Thymus (tissue), 11 donors: ENCODE measurements at regions not wholly inside any gene's neighbourhood (a gene's known extent, or its start where the extent isn't known, plus 50 kb on each side); places are given as distances from the start of the nearest gene placed in this dataset.

ENCODE experiments used
- DNase-seq, 9 donors: peaks; one replicate each; pipeline ENCODE4 v3.0.0-alpha.2; 2013; ENCODE audit warnings: low spot score in 9 of 9, low read depth in 6 of 9, missing footprints in 1 of 9
- H3K27ac ChIP-seq, 2 donors: one replicate each; pipeline ENCODE4 v1.5.1; 2013; ENCODE audit warnings: control low read depth in 1 of 2, low read depth in 1 of 2, low read length in 1 of 2, mild to moderate bottlenecking in 1 of 2, moderate library complexity in 1 of 2
- H3K27me3 ChIP-seq, 2 donors: one replicate each; pipeline ENCODE4 v1.5.1; 2013; ENCODE audit warnings: low read length in 1 of 2; ENCODE audit not compliant: control insufficient read depth in 2 of 2, insufficient read depth in 1 of 2
- H3K36me3 ChIP-seq, 2 donors: one replicate each; pipeline ENCODE4 v1.5.1; 2013; ENCODE audit warnings: low read length in 1 of 2, mild to moderate bottlenecking in 1 of 2, moderate library complexity in 1 of 2; ENCODE audit not compliant: control insufficient read depth in 2 of 2, insufficient read depth in 2 of 2
- H3K4me1 ChIP-seq, 2 donors: one replicate each; pipeline ENCODE4 v1.5.1; 2013; ENCODE audit warnings: low read length in 2 of 2; ENCODE audit not compliant: control insufficient read depth in 2 of 2, insufficient read depth in 2 of 2
- H3K4me3 ChIP-seq, 2 donors: one replicate each; pipeline ENCODE4 v1.5.1; 2013; ENCODE audit warnings: low read length in 2 of 2, control low read depth in 1 of 2, mild to moderate bottlenecking in 1 of 2
- H3K9me3 ChIP-seq, 2 donors: one replicate each; pipeline ENCODE4 v1.5.1; 2013; ENCODE audit warnings: low read length in 1 of 2, mild to moderate bottlenecking in 1 of 2; ENCODE audit not compliant: control insufficient read depth in 2 of 2, insufficient read depth in 1 of 2
- WGBS: extraction: QIAGEN DNeasy Blood & Tissue Kit; methylation state at CpG from one replicate; pipeline ENCODE4 v1.1.7; 2013; 5-methylcytosine and 5-hydroxymethylcytosine counted together
- donor health status: healthy.

- Histone ChIP-seq H3K27ac (no peak overlapping the region), H3K4me3 (no peak overlapping the region), H3K36me3 (no peaks in the 10 kb centered on the region), H3K4me1 (no peaks in the 10 kb centered on the region), H3K27me3 (no peaks in the 10 kb centered on the region), H3K9me3 (no peaks in the 10 kb centered on the region)
- no peak for DNase-seq
- WGBS: 96% methylated on average over 7 of the region's 7 CpGs
Measured at GRCh38 chr9:99465231-99465907, 243.3 kb downstream of the SEC61B start.

- Histone ChIP-seq H3K4me1 (no peaks in the 10 kb centered on the region), H3K36me3 (no peaks in the 10 kb centered on the region), H3K27ac (no peak overlapping the region), H3K9me3 (no peaks in the 10 kb centered on the region), H3K27me3 (no peaks in the 10 kb centered on the region), H3K4me3 (no peak overlapping the region)
- no peak for DNase-seq
- 97% methylated on average over 1 of the region's 1 CpG for WGBS
Measured at GRCh38 chr9:99466104-99466503, 244.0 kb downstream of the SEC61B start.

- no peak for DNase-seq
- H3K4me3 ChIP-seq: no peak overlapping the region
- no peaks in the 10 kb centered on the region for H3K27me3 ChIP-seq
Measured at GRCh38 chr9:99466781-99467180, 244.7 kb downstream of the SEC61B start.

GRCh38 chr9:99471033-99471432 lies 249.0 kb downstream of the SEC61B start:
- Histone ChIP-seq H3K27ac (no peak overlapping the region), H3K4me3 (no peak overlapping the region), H3K27me3 (no peaks in the 10 kb centered on the region), H3K36me3 (no peaks in the 10 kb centered on the region), H3K9me3 (no peaks in the 10 kb centered on the region), H3K4me1 (no peaks in the 10 kb centered on the region)
- WGBS: 98% methylated on average over 2 of the region's 2 CpGs
- no peak for DNase-seq

More at GRCh38 chr9:99466781-99467180, 244.7 kb downstream of the SEC61B start:
- no peaks in the 10 kb centered on the region for H3K36me3 ChIP-seq
- no peaks in the 10 kb centered on the region for H3K9me3 ChIP-seq
- H3K4me1 ChIP-seq: no peaks in the 10 kb centered on the region
- H3K27ac ChIP-seq: no peak overlapping the region

GRCh38 chr9:99472240-99472915 lies 250.3 kb downstream of the SEC61B start:
- Histone ChIP-seq H3K4me3 (no peak overlapping the region), H3K36me3 (no peaks in the 10 kb centered on the region), H3K27ac (no peak overlapping the region), H3K4me1 (no peaks in the 10 kb centered on the region), H3K9me3 (no peaks in the 10 kb centered on the region), H3K27me3 (no peaks in the 10 kb centered on the region)
- 87% methylated on average over 6 of the region's 6 CpGs for WGBS
- no peak for DNase-seq

- H3K27ac ChIP-seq: no peak overlapping the region
- DNase-seq: no peak
- 96% methylated on average over 1 of the region's 1 CpG for WGBS
Measured at GRCh38 chr9:99472916-99473245, 250.8 kb downstream of the SEC61B start.

GRCh38 chr9:99474186-99474585 lies 252.1 kb downstream of the SEC61B start:
- DNase-seq: no peak
- Histone ChIP-seq H3K4me1 (no peaks in the 10 kb centered on the region), H3K4me3 (no peak overlapping the region), H3K27me3 (no peaks in the 10 kb centered on the region), H3K9me3 (no peaks in the 10 kb centered on the region), H3K27ac (no peak overlapping the region), H3K36me3 (no peaks in the 10 kb centered on the region)

More at GRCh38 chr9:99472916-99473245, 250.8 kb downstream of the SEC61B start:
- H3K4me1 ChIP-seq: no peaks in the 10 kb centered on the region
- H3K27me3 ChIP-seq: no peaks in the 10 kb centered on the region
- H3K9me3 ChIP-seq: no peaks in the 10 kb centered on the region
- no peaks in the 10 kb centered on the region for H3K36me3 ChIP-seq
- no peak overlapping the region for H3K4me3 ChIP-seq

- no peak for DNase-seq
- no peak overlapping the region for H3K27ac ChIP-seq
- WGBS: 87% methylated on average over 3 of the region's 3 CpGs
- no peaks in the 10 kb centered on the region for H3K9me3 ChIP-seq
- H3K4me3 ChIP-seq: no peak overlapping the region
- H3K4me1 ChIP-seq: no peaks in the 10 kb centered on the region
- H3K36me3 ChIP-seq: no peaks in the 10 kb centered on the region
- H3K27me3 ChIP-seq: no peaks in the 10 kb centered on the region
Measured at GRCh38 chr9:99475401-99476065, 253.5 kb downstream of the SEC61B start.

GRCh38 chr9:99478469-99479027 lies 256.5 kb downstream of the SEC61B start:
- Histone ChIP-seq H3K9me3 (no peaks in the 10 kb centered on the region), H3K36me3 (no peaks in the 10 kb centered on the region), H3K27me3 (no peaks in the 10 kb centered on the region), H3K4me1 (no peaks in the 10 kb centered on the region), H3K4me3 (no peak overlapping the region), H3K27ac (no peak overlapping the region)
- no peak for DNase-seq
- WGBS: 94% methylated on average over 10 of the region's 10 CpGs
